ENCODE measurements at regions not wholly inside any gene's neighbourhood (a gene's known extent, or its start where the extent isn't known, plus 50 kb on each side); places are given as distances from the start of the nearest gene placed in this dataset.

DNA sequence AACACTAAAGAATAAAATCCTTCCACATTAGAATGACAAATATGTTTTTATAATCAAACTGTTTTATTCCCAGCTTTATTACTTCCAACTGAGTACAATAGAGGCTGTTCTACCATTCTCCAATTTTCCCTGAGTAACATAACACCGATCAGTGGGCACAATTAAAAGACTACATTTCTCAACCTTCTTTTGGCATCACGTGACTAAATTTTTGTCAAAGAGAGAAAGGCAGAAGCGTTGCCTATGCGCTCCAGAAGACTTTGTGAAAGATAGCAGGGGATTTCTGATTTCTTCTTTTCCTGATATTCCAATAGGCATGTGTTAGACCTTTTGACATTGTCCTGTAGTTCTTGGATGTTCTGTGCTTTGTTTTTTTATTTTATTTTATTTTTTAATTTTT is 1705.6 kb upstream of the PCDH7 start:
- 80 to 92% (median 88%) methylated on average over 4 of the region's 4 CpGs for WGBS, 5 donors
- no peak for DNase-seq

DNA sequence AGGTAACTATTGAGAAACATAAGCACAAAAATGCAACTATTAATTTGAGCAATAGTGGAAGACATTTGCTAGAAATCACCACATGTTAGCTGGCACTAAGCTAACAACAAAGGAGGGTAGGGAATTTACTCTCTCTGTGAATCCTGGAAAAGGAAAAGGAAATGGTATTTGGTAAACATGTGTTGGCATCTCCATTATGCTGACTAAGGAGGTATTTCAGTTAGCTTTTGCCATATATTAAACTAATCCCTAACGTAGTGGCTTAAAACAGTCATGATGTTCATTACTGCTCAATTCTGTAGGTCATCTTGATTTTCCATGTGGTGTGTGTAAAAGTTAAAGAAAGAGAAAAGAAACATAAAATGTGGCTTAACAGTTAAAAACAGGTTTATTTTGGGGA is 1686.5 kb upstream of the PCDH7 start:
- Histone ChIP-seq H3K27me3 (no peaks in the 10 kb centered on the region), H3K4me1 (no peaks in the 10 kb centered on the region), H3K36me3 (no peaks in the 10 kb centered on the region), H3K9me3 (peaks cover 0 to 18% (median 0%) of the 10 kb centered on the region in 4 donors), H3K4me3 (no peak overlapping the region), H3K27ac (no peak overlapping the region)
- no peak for DNase-seq
- intact Hi-C loops (cut with DNase I; ENCODE audit: low total_unique reads) = no loop called here
- no peak for TF ChIP-seq POLR2A (IDR thresholded peaks at IDR 0.05)
- no peak for TF ChIP-seq POLR2AphosphoS5 (IDR thresholded peaks at IDR 0.05)
- TF ChIP-seq, protein P1, sequence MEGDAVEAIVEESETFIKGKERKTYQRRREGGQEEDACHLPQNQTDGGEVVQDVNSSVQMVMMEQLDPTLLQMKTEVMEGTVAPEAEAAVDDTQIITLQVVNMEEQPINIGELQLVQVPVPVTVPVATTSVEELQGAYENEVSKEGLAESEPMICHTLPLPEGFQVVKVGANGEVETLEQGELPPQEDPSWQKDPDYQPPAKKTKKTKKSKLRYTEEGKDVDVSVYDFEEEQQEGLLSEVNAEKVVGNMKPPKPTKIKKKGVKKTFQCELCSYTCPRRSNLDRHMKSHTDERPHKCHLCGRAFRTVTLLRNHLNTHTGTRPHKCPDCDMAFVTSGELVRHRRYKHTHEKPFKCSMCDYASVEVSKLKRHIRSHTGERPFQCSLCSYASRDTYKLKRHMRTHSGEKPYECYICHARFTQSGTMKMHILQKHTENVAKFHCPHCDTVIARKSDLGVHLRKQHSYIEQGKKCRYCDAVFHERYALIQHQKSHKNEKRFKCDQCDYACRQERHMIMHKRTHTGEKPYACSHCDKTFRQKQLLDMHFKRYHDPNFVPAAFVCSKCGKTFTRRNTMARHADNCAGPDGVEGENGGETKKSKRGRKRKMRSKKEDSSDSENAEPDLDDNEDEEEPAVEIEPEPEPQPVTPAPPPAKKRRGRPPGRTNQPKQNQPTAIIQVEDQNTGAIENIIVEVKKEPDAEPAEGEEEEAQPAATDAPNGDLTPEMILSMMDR (IDR thresholded peaks at IDR 0.05) = no peak
- TF ChIP-seq EP300 (IDR thresholded peaks at IDR 0.05) = no peak
- WGBS, 5 donors = 73 to 82% (median 74%) methylated on average over 1 of the region's 1 CpG

More for the DNA sequence above, 1705.6 kb upstream of the PCDH7 start:
- Histone ChIP-seq H3K27ac (no peak overlapping the region), H3K4me3 (no peak overlapping the region), H3K4me1 (no peaks in the 10 kb centered on the region), H3K27me3 (no peaks in the 10 kb centered on the region), H3K36me3 (no peaks in the 10 kb centered on the region), H3K9me3 (peaks cover 0 to 18% (median 2%) of the 10 kb centered on the region in 4 donors)
- intact Hi-C loops (cut with DNase I; ENCODE audit: low total_unique reads) = no loop called here
- TF ChIP-seq EP300 (IDR thresholded peaks at IDR 0.05) (no peak), POLR2AphosphoS5 (IDR thresholded peaks at IDR 0.05) (no peak), POLR2A (IDR thresholded peaks at IDR 0.05) (no peak)
- TF ChIP-seq, protein P1 (IDR thresholded peaks at IDR 0.05) = no peak

DNA sequence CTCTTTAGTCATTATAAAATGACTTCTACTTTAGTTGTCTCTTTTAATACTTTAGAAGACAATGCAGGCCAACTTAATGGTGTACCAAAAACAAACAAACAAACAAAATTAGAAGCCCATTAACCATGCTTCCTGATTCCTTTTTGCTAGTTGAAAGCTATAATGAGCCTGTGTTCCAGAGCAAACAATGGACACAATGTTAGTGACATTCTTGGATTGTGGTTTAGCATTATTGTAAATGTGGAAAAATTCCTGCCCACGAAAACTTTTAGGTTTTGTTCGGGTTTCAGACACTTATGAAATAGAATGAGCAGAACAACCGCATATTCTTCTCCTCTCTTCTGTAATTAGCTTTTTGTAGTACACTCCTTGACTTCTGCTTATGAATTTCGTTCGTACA is 1682.7 kb upstream of the PCDH7 start:
- no peaks in the 10 kb centered on the region for H3K4me1 ChIP-seq
- intact Hi-C loops (cut with DNase I; ENCODE audit: low total_unique reads) = no loop called here
- no peak overlapping the region for H3K27ac ChIP-seq
- no peaks in the 10 kb centered on the region for H3K36me3 ChIP-seq
- H3K27me3 ChIP-seq = no peaks in the 10 kb centered on the region
- DNase-seq = no peak
- TF ChIP-seq POLR2AphosphoS5 (IDR thresholded peaks at IDR 0.05) = no peak
- TF ChIP-seq, protein P1 (IDR thresholded peaks at IDR 0.05) = no peak
- TF ChIP-seq EP300 (IDR thresholded peaks at IDR 0.05) = no peak
- no peak for TF ChIP-seq POLR2A (IDR thresholded peaks at IDR 0.05)
- 85 to 92% (median 88%) methylated on average over 5 of the region's 5 CpGs for WGBS, 5 donors
- no peak overlapping the region for H3K4me3 ChIP-seq
- peaks cover 0 to 18% (median 0%) of the 10 kb centered on the region in 4 donors for H3K9me3 ChIP-seq

DNA sequence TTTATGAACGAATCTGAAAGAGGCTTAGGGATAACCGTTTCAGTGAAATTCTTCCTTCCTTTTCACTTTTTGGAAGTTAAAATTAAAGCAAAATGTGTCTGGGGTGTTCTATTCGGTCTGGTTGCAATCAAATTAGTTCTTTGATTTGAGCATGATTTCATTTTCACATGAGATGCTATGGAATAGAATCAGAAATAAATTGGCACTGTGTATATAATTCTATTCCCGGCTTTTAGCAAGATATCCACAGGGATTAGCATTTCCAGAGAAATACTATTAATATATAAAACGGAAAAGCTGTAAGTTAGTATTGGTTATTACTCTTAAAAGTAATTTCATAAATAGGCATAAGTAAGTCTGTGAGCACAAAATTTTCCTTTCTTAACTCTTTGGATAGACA is 1676.8 kb upstream of the PCDH7 start:
- H3K4me3 ChIP-seq = no peak overlapping the region
- H3K27me3 ChIP-seq = no peaks in the 10 kb centered on the region
- no peak overlapping the region for H3K27ac ChIP-seq
- H3K9me3 ChIP-seq = peaks cover 0 to 4% (median 0%) of the 10 kb centered on the region in 4 donors
- no peaks in the 10 kb centered on the region for H3K36me3 ChIP-seq
- TF ChIP-seq, protein P1 (IDR thresholded peaks at IDR 0.05) = no peak
- TF ChIP-seq POLR2A (IDR thresholded peaks at IDR 0.05) (no peak), EP300 (IDR thresholded peaks at IDR 0.05) (no peak)
- WGBS, 5 donors = 71 to 80% (median 73%) methylated on average over 5 of the region's 5 CpGs
- DNase-seq = no peak
- intact Hi-C loops (cut with DNase I; ENCODE audit: low total_unique reads) = no loop called here
- no peaks in the 10 kb centered on the region for H3K4me1 ChIP-seq
